ENCODE measurements at regions not wholly inside any gene's neighbourhood (a gene's known extent, or its start where the extent isn't known, plus 50 kb on each side); places are given as distances from the start of the nearest gene placed in this dataset.

- Histone ChIP-seq H3K27ac (ENCODE audit: low read length in 2 of 2) (no peak overlapping the region), H3K4me1 (ENCODE audit: control insufficient read depth in 2 of 2, insufficient read depth in 2 of 2, low read length in 2 of 2) (no peaks in the 10 kb centered on the region), H3K27me3 (replicated peaks in 1 of 4; ENCODE audit: control extremely low read depth in 1 of 4, control insufficient read depth in 3 of 4, insufficient read depth in 4 of 4, low read length in 3 of 4) (no peaks in the 10 kb centered on the region), H4K20me1 (ENCODE audit: control insufficient read depth, insufficient read depth, low read length, poor library complexity, severe bottlenecking) (no peaks in the 10 kb centered on the region), H3K4me3 (ENCODE audit: control extremely low read depth in 1 of 5, extremely low read depth in 1 of 5, insufficient read depth in 1 of 5, low read depth in 2 of 5, low read length in 4 of 5) (no peak overlapping the region), H2AFZ (ENCODE audit: insufficient read depth, low read depth, low read length, poor library complexity, severe bottlenecking) (no peak overlapping the region), H3K4me2 (replicated peaks; ENCODE audit: low read depth, low read length, poor library complexity, severe bottlenecking) (no peak overlapping the region), H3K79me2 (ENCODE audit: control insufficient read depth, insufficient read depth, low read length) (no peaks in the 10 kb centered on the region), H3K9me3 (ENCODE audit: control extremely low read depth in 1 of 3, control insufficient read depth in 2 of 3, insufficient read depth in 1 of 3, low read length in 2 of 3) (no peaks in the 10 kb centered on the region), H3K9ac (ENCODE audit: low read length) (no peak overlapping the region), H3K36me3 (replicated peaks in 1 of 2; ENCODE audit: control extremely low read depth in 1 of 2, control insufficient read depth in 1 of 2, extremely low read depth in 1 of 2, insufficient read depth in 2 of 2, low read length in 1 of 2) (no peaks in the 10 kb centered on the region)
- no peaks in the 10 kb centered on the region for H3K9me3 Mint-ChIP-seq (ENCODE audit: insufficient read depth)
- ChIA-PET CTCF (no interaction called here), POLR2A (no interaction called here)
- H3K4me3 Mint-ChIP-seq, result no peak overlapping the region
- WGBS (ENCODE audit: insufficient coverage), result 81% methylated on average over 6 of the region's 6 CpGs
- DNase-seq, result no peak
- H3K4me1 Mint-ChIP-seq, result no peaks in the 10 kb centered on the region
- intact Hi-C loops (cut with micrococcal nuclease), result no loop called here
- ATAC-seq (ENCODE audit: low read depth), result no peak
- H3K27me3 Mint-ChIP-seq, result peaks cover 8% of the 10 kb centered on the region
- no peak for TF ChIP-seq CTCF (IDR thresholded peaks at IDR 0.05)
- no peak for TF ChIP-seq EZH2 (IDR thresholded peaks at IDR 0.05; ENCODE audit: borderline replicate concordance, insufficient read depth, low read depth, low read length, poor library complexity, severe bottlenecking)
- no peak overlapping the region for H3K27ac Mint-ChIP-seq
Observed at GRCh38 chr2:217283460-217283859, 423.6 kb upstream of the TNP1 start.

- Histone ChIP-seq H2AFZ (ENCODE audit: insufficient read depth, low read depth, low read length, poor library complexity, severe bottlenecking) (no peak overlapping the region), H3K9ac (ENCODE audit: low read length) (no peak overlapping the region), H3K4me3 (ENCODE audit: control extremely low read depth in 1 of 5, extremely low read depth in 1 of 5, insufficient read depth in 1 of 5, low read depth in 2 of 5, low read length in 4 of 5) (no peak overlapping the region), H3K36me3 (replicated peaks in 1 of 2; ENCODE audit: control extremely low read depth in 1 of 2, control insufficient read depth in 1 of 2, extremely low read depth in 1 of 2, insufficient read depth in 2 of 2, low read length in 1 of 2) (no peaks in the 10 kb centered on the region), H3K79me2 (ENCODE audit: control insufficient read depth, insufficient read depth, low read length) (no peaks in the 10 kb centered on the region), H3K27me3 (replicated peaks in 1 of 4; ENCODE audit: control extremely low read depth in 1 of 4, control insufficient read depth in 3 of 4, insufficient read depth in 4 of 4, low read length in 3 of 4) (peaks cover 0 to 1% (median 0%) of the 10 kb centered on the region in 4 experiments), H3K4me2 (replicated peaks; ENCODE audit: low read depth, low read length, poor library complexity, severe bottlenecking) (no peak overlapping the region), H3K4me1 (ENCODE audit: control insufficient read depth in 2 of 2, insufficient read depth in 2 of 2, low read length in 2 of 2) (no peaks in the 10 kb centered on the region), H3K27ac (ENCODE audit: low read length in 2 of 2) (no peak overlapping the region), H3K9me3 (ENCODE audit: control extremely low read depth in 1 of 3, control insufficient read depth in 2 of 3, insufficient read depth in 1 of 3, low read length in 2 of 3) (no peaks in the 10 kb centered on the region), H4K20me1 (ENCODE audit: control insufficient read depth, insufficient read depth, low read length, poor library complexity, severe bottlenecking) (no peaks in the 10 kb centered on the region)
- Mint-ChIP-seq H3K4me3 (no peak overlapping the region), H3K4me1 (no peaks in the 10 kb centered on the region), H3K9me3 (ENCODE audit: insufficient read depth) (no peaks in the 10 kb centered on the region), H3K27ac (no peak overlapping the region), H3K27me3 (peaks cover 15% of the 10 kb centered on the region)
- intact Hi-C loops (cut with micrococcal nuclease), result no loop called here
- no peak for DNase-seq
- ChIA-PET CTCF (no interaction called here), POLR2A (no interaction called here)
- no peak for ATAC-seq (ENCODE audit: low read depth)
- 92% methylated on average over 2 of the region's 2 CpGs for WGBS (ENCODE audit: insufficient coverage)
- TF ChIP-seq CTCF (IDR thresholded peaks at IDR 0.05) (no peak), EZH2 (IDR thresholded peaks at IDR 0.05; ENCODE audit: borderline replicate concordance, insufficient read depth, low read depth, low read length, poor library complexity, severe bottlenecking) (no peak)
Observed at GRCh38 chr2:217282531-217282930, 422.7 kb upstream of the TNP1 start.
